MCF 10A (cell line): ENCODE measurements at regions not wholly inside any gene's neighbourhood (a gene's known extent, or its start where the extent isn't known, plus 50 kb on each side); places are given as distances from the start of the nearest gene placed in this dataset.

Experiments used
- BruUV-seq: library from RNA; stranded (reverse); fragments of 400-500 nt; replicated peaks from 2 replicates; lab custom pipeline; 2021; lab: Mats Ljungman, UMichigan
- CTCF ChIA-PET: fragments of 300-600 bp; sonication (Branson Sonifier 250); formaldehyde crosslinking; extraction: SDS; loops from one replicate; lab custom pipeline; 2021; ENCODE audit warnings: antibody characterized with exemption, inconsistent platforms; lab: Yijun Ruan, JAX
- POLR2A ChIA-PET: fragments of 300-600, 350-650 bp; sonication (Branson Sonifier 250); formaldehyde crosslinking; extraction: SDS; loops from one replicate; lab custom pipeline; 2020; ENCODE audit warnings: antibody characterized with exemption, inconsistent platforms; lab: Yijun Ruan, JAX
- DNase-seq: peaks from one replicate; pipeline ENCODE4 v3.0.0-alpha.2; 2018; ENCODE audit not compliant: unreplicated experiment
- H3K27ac Mint-ChIP-seq: one replicate; pipeline ENCODE4 v1.8.0; 2022; ENCODE audit warnings: mild to moderate bottlenecking, low read depth, mixed read lengths; ENCODE audit not compliant: unreplicated experiment
- H3K27me3 Mint-ChIP-seq: one replicate; pipeline ENCODE4 v1.8.0; 2022; ENCODE audit warnings: mixed read lengths; ENCODE audit not compliant: insufficient read depth, unreplicated experiment
- H3K36me3 Mint-ChIP-seq: one replicate; pipeline ENCODE4 v1.8.0; 2022; ENCODE audit warnings: mild to moderate bottlenecking, moderate library complexity, mixed read lengths; ENCODE audit not compliant: insufficient read depth, unreplicated experiment
- H3K4me1 Mint-ChIP-seq: one replicate; pipeline ENCODE4 v1.8.0; 2022; ENCODE audit warnings: mixed read lengths; ENCODE audit not compliant: insufficient read depth, unreplicated experiment
- H3K4me3 Mint-ChIP-seq: one replicate; pipeline ENCODE4 v1.8.0; 2022; ENCODE audit warnings: mild to moderate bottlenecking, moderate library complexity, mixed read lengths; ENCODE audit not compliant: unreplicated experiment
- H3K9me3 Mint-ChIP-seq: one replicate; pipeline ENCODE4 v1.8.0; 2022; ENCODE audit warnings: mixed read lengths; ENCODE audit not compliant: unreplicated experiment
- CTCF ChIP-seq: fragments of 200-600 bp; IDR thresholded peaks from one replicate; pipeline ENCODE4 v1.8.0; 2022; ENCODE audit warnings: antibody characterized with exemption, mild to moderate bottlenecking; ENCODE audit not compliant: unreplicated experiment
- intact Hi-C: fragments of 100-400 bp; cut with micrococcal nuclease; formaldehyde crosslinking; loops from 2 replicates; pipeline ENCODE4 v1.14.1; 2022

DNA sequence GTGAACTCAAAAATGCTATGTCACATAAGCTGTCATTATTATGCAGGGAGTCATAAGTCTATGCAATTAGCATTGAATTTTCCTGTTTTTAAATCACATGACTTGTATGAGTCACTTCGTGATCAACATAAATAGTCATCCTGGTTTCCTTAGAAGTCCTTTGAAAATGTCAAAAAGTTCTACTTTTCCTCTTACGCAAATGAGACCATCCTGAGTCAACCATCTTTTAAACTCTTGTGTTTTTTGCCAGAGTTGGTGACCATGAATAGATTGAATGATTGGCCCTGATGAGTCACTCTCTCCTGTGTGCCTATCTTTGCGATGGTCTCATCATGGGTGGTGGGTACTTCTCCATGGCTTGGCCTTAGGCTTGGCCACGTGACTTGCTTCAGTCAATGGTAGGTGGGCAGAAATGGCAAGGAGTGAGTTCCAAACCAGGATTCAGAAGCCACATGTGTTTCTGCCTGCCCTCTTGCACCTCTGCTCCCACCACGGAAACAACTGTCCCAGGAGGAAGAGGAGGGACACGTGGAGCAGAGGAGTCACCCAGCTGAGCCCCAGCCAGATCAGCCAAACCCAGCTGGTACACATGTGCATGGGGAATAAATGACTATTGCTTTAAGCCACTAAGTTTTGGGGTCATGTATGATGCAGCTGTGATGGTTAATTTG is 123.5 kb upstream of the CACNA1A start:
- H3K4me3 Mint-ChIP-seq, result no peak overlapping the region
- DNase-seq, result peak; percentile 13

DNA sequence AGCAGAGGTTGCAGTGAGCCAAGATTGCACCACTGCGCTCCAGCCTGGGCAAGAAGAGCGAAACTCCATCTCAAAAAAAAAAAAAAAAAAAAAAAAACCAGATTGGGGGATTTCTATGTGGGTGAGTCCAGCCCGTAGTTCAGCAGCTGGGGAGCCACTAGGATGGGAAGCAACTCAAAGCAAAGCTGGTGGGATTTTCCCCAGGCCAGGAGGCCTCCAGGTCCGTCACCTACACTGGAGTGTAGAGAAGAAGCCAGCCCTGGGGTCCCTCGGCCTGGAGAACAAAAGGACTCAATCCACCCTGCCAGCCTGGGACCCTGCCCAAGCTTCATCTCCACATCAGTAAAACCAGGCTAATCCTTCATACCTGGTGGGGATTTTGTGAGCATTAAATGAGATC is 121.3 kb upstream of the CACNA1A start:
- ChIA-PET CTCF (interaction anchor here (0.6 kb wide), 1 partner anchor 15 kb away, joined by 4 read pairs; no protein-coding TSS in a partner anchor), POLR2A (no interaction called here)
- Mint-ChIP-seq H3K4me1 (peaks cover 5% of the 10 kb centered on the region), H3K36me3 (no peaks in the 10 kb centered on the region), H3K27me3 (no peaks in the 10 kb centered on the region), H3K27ac (no peak overlapping the region), H3K4me3 (no peak overlapping the region), H3K9me3 (no peaks in the 10 kb centered on the region)
- intact Hi-C loops, result no loop called here
- no peak for DNase-seq
- no TSS peak for BruUV-seq
- no peak for TF ChIP-seq CTCF

More for the DNA sequence above, 123.5 kb upstream of the CACNA1A start:
- Mint-ChIP-seq H3K9me3 (no peaks in the 10 kb centered on the region), H3K36me3 (no peaks in the 10 kb centered on the region), H3K4me1 (peaks cover 16% of the 10 kb centered on the region), H3K27ac (no peak overlapping the region), H3K27me3 (no peaks in the 10 kb centered on the region)
- intact Hi-C loops, result no loop called here
- ChIA-PET CTCF (interaction anchor here (0.9 kb wide), 1 partner anchor 33 kb away, joined by 7 read pairs; no protein-coding TSS in a partner anchor), POLR2A (interaction anchor here (0.6 to 0.7 kb wide), 2 partner anchors 27 to 295 kb away, joined by 3 read pairs; no protein-coding TSS in a partner anchor)
- TF ChIP-seq CTCF, result no peak
- BruUV-seq, result no TSS peak

DNA sequence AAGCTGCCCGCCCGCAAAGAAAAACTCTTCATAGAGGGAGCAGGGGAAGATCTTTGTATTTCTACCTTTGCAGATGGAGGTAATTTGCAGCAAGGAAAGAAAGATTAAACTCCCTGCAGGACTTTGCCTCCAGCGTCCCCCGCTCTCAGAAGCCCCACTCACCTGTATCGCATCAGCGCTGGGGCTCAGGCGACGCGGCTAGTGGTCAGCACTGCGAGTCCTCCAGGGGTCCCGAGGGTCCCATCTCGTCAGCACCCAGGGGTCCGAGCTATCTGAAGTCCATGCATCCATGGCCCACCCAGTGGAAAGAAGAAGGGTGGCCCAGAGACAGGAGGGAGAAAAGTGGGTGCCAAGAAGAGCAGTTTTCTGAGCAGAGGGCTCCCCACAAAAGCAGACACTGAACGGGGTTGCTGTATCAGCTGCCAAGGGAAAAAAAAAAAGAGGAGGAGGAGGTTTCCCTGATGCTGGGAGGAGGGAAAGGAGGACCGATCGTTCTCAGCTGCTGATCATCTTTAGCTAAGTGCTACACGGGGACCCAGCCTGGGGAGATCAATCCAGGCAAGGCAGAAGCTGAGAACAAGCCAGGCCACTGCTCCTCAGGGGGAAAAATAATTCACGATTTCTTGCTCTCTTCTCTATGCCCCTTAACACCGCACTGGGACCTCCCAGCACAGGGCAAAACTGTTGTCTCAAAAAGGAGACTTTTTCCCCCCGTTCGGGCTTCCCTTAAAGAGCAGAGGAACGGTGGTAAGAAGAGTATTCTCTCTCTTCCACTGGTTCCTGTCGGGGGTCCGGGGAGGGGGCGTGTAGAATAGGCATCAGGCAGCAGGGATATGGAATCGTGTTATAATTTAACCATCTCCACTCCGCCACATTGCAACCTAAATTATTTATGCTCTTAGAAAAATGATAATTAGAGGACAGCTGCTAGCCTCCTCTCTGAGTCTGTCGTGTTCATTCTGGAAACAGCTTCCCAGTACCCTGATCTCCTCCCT is 117.7 kb upstream of the CACNA1A start:
- TF ChIP-seq CTCF, result no peak
- H3K4me1 Mint-ChIP-seq, result peaks cover 21% of the 10 kb centered on the region
- H3K27ac Mint-ChIP-seq, result no peak overlapping the region
- ChIA-PET POLR2A (interaction anchor here (1.6 kb wide), 1 partner anchor 9 kb away, joined by 3 read pairs; no protein-coding TSS in a partner anchor), CTCF (interaction anchor here (0.6 to 0.7 kb wide), 2 partner anchors 93 to 127 kb away, joined by 3 read pairs; no protein-coding TSS in a partner anchor)
- no TSS peak for BruUV-seq
- H3K4me3 Mint-ChIP-seq, result no peak overlapping the region
- intact Hi-C loops, result no loop called here
- no peaks in the 10 kb centered on the region for H3K9me3 Mint-ChIP-seq
- no peaks in the 10 kb centered on the region for H3K27me3 Mint-ChIP-seq
- no peak for DNase-seq
- H3K36me3 Mint-ChIP-seq, result no peaks in the 10 kb centered on the region
